ENCODE measurements at regions not wholly inside any gene's neighbourhood (a gene's known extent, or its start where the extent isn't known, plus 50 kb on each side); places are given as distances from the start of the nearest gene placed in this dataset.

DNA sequence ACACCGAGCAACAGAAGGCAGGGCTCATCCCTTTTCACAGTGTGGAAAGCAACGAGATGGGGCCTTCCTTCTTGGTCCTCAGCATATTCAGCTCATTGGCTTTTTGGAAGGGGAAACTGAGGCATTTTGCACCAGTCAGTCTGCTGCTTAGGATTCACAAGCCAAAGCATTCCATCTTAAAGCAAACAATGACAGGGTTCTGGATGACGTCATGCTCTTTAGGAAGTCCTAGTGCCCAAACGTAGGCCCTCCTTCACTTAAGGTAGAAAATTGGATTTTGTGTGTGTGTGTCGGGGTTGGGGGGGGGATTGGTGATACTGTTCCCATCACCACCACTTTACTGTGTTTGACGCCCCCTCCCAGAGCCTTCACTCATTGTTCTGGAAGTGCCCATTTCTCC, 101.6 kb downstream of the SELENOF start:
- Histone ChIP-seq H4K8ac (ENCODE audit: low read length) (no peak overlapping the region), H3K4me2 (ENCODE audit: low read length, poor library complexity, severe bottlenecking) (no peak overlapping the region), H2BK120ac (ENCODE audit: low read depth, low read length) (no peak overlapping the region), H2AFZ (ENCODE audit: low read depth, low read length) (no peak overlapping the region), H2BK5ac (ENCODE audit: low read depth, low read length, poor library complexity, severe bottlenecking) (no peak overlapping the region), H3K9ac (ENCODE audit: low read length) (no peak overlapping the region), H3K4ac (ENCODE audit: low read depth in 1 of 2, low read length in 2 of 2) (no peak overlapping the region), H3K79me1 (replicated peaks; ENCODE audit: low read length, poor library complexity, severe bottlenecking) (no peaks in the 10 kb centered on the region), H3K23ac (ENCODE audit: low read length in 2 of 2) (no peak overlapping the region), H3K36me3 (ENCODE audit: control insufficient read depth in 1 of 2, insufficient read depth in 2 of 2, low read depth in 1 of 2, low read length in 2 of 2) (no peaks in the 10 kb centered on the region), H3K9me3 (ENCODE audit: control insufficient read depth, low read length) (no peaks in the 10 kb centered on the region), H3K27me3 (ENCODE audit: control insufficient read depth in 1 of 2, insufficient read depth in 1 of 2, low read length in 2 of 2) (no peaks in the 10 kb centered on the region), H2BK12ac (ENCODE audit: low read length in 2 of 2) (no peak overlapping the region), H3K4me1 (ENCODE audit: control insufficient read depth, insufficient read depth, low read depth, low read length) (no peaks in the 10 kb centered on the region), H3K14ac (ENCODE audit: low read length in 2 of 2) (no peak overlapping the region), H3K27ac (ENCODE audit: low read length, poor library complexity, severe bottlenecking) (no peak overlapping the region), H3K18ac (ENCODE audit: low read depth in 1 of 2, low read length in 2 of 2) (no peak overlapping the region), H2BK15ac (ENCODE audit: low read depth, poor library complexity, severe bottlenecking) (no peak overlapping the region), H3K4me3 (ENCODE audit: insufficient read depth in 1 of 2, low read depth in 1 of 2, low read length in 2 of 2) (no peak overlapping the region), H2AK5ac (ENCODE audit: low read length, severe bottlenecking) (no peak overlapping the region), H4K91ac (ENCODE audit: low read length) (no peak overlapping the region)
- no peak for DNase-seq
- 84% methylated on average over 4 of the region's 6 CpGs for WGBS

Measured in mesenchymal stem cell (in vitro differentiated cells and primary cell).